ENCODE measurements at regions not wholly inside any gene's neighbourhood (a gene's known extent, or its start where the extent isn't known, plus 50 kb on each side); places are given as distances from the start of the nearest gene placed in this dataset.

DNA sequence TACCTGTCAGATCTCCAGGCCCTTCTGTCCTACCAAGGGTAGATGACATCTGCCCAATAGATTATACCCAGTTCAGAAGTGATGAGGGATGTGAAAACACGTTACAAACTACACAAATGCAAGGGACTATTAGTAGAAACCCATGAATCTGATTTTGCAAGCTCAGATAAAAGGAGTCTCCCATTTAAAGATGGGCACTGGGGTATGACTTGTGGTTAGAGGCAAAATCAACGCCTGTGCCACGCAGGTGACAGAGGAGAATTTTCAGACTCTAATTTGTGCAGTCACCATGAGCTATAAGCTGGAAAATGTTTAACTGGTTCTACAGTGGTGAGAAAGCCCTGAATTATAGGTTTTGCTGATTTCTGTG lies 184.4 kb upstream of the LPP start:
- TF ChIP-seq ZNF423 (tag by site-specific recombination; IDR thresholded peaks at IDR 0.05) (no peak), SCRT1 (tag by site-specific recombination; IDR thresholded peaks at IDR 0.05; ENCODE audit: borderline replicate concordance) (no peak), GLI2 (tag by site-specific recombination; IDR thresholded peaks at IDR 0.05; ENCODE audit: borderline replicate concordance, low read depth) (no peak), ZNF214 (tag by site-specific recombination; IDR thresholded peaks at IDR 0.05; ENCODE audit: borderline replicate concordance) (no peak), ZNF777 (tag by site-specific recombination; IDR thresholded peaks at IDR 0.05; ENCODE audit: borderline replicate concordance) (no peak), GLI4 (tag by site-specific recombination; IDR thresholded peaks at IDR 0.05) (no peak), YY1 (tag by site-specific recombination; IDR thresholded peaks at IDR 0.05) (no peak), ZBTB1 (tag by site-specific recombination; IDR thresholded peaks at IDR 0.05) (no peak)
- TF ChIP-seq, protein P1, sequence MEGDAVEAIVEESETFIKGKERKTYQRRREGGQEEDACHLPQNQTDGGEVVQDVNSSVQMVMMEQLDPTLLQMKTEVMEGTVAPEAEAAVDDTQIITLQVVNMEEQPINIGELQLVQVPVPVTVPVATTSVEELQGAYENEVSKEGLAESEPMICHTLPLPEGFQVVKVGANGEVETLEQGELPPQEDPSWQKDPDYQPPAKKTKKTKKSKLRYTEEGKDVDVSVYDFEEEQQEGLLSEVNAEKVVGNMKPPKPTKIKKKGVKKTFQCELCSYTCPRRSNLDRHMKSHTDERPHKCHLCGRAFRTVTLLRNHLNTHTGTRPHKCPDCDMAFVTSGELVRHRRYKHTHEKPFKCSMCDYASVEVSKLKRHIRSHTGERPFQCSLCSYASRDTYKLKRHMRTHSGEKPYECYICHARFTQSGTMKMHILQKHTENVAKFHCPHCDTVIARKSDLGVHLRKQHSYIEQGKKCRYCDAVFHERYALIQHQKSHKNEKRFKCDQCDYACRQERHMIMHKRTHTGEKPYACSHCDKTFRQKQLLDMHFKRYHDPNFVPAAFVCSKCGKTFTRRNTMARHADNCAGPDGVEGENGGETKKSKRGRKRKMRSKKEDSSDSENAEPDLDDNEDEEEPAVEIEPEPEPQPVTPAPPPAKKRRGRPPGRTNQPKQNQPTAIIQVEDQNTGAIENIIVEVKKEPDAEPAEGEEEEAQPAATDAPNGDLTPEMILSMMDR (tag by site-specific recombination; IDR thresholded peaks at IDR 0.05) = no peak
- TF ChIP-seq, protein P2, sequence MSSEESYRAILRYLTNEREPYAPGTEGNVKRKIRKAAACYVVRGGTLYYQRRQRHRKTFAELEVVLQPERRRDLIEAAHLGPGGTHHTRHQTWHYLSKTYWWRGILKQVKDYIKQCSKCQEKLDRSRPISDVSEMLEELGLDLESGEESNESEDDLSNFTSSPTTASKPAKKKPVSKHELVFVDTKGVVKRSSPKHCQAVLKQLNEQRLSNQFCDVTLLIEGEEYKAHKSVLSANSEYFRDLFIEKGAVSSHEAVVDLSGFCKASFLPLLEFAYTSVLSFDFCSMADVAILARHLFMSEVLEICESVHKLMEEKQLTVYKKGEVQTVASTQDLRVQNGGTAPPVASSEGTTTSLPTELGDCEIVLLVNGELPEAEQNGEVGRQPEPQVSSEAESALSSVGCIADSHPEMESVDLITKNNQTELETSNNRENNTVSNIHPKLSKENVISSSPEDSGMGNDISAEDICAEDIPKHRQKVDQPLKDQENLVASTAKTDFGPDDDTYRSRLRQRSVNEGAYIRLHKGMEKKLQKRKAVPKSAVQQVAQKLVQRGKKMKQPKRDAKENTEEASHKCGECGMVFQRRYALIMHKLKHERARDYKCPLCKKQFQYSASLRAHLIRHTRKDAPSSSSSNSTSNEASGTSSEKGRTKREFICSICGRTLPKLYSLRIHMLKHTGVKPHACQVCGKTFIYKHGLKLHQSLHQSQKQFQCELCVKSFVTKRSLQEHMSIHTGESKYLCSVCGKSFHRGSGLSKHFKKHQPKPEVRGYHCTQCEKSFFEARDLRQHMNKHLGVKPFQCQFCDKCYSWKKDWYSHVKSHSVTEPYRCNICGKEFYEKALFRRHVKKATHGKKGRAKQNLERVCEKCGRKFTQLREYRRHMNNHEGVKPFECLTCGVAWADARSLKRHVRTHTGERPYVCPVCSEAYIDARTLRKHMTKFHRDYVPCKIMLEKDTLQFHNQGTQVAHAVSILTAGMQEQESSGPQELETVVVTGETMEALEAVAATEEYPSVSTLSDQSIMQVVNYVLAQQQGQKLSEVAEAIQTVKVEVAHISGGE (tag by site-specific recombination; conservative IDR thresholded peaks at IDR 0.05; ENCODE audit: low read depth) = no peak
- TF ChIP-seq, protein P3, sequence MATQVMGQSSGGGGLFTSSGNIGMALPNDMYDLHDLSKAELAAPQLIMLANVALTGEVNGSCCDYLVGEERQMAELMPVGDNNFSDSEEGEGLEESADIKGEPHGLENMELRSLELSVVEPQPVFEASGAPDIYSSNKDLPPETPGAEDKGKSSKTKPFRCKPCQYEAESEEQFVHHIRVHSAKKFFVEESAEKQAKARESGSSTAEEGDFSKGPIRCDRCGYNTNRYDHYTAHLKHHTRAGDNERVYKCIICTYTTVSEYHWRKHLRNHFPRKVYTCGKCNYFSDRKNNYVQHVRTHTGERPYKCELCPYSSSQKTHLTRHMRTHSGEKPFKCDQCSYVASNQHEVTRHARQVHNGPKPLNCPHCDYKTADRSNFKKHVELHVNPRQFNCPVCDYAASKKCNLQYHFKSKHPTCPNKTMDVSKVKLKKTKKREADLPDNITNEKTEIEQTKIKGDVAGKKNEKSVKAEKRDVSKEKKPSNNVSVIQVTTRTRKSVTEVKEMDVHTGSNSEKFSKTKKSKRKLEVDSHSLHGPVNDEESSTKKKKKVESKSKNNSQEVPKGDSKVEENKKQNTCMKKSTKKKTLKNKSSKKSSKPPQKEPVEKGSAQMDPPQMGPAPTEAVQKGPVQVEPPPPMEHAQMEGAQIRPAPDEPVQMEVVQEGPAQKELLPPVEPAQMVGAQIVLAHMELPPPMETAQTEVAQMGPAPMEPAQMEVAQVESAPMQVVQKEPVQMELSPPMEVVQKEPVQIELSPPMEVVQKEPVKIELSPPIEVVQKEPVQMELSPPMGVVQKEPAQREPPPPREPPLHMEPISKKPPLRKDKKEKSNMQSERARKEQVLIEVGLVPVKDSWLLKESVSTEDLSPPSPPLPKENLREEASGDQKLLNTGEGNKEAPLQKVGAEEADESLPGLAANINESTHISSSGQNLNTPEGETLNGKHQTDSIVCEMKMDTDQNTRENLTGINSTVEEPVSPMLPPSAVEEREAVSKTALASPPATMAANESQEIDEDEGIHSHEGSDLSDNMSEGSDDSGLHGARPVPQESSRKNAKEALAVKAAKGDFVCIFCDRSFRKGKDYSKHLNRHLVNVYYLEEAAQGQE (tag by site-specific recombination; IDR thresholded peaks at IDR 0.05) = no peak
- TF ChIP-seq, protein P4, sequence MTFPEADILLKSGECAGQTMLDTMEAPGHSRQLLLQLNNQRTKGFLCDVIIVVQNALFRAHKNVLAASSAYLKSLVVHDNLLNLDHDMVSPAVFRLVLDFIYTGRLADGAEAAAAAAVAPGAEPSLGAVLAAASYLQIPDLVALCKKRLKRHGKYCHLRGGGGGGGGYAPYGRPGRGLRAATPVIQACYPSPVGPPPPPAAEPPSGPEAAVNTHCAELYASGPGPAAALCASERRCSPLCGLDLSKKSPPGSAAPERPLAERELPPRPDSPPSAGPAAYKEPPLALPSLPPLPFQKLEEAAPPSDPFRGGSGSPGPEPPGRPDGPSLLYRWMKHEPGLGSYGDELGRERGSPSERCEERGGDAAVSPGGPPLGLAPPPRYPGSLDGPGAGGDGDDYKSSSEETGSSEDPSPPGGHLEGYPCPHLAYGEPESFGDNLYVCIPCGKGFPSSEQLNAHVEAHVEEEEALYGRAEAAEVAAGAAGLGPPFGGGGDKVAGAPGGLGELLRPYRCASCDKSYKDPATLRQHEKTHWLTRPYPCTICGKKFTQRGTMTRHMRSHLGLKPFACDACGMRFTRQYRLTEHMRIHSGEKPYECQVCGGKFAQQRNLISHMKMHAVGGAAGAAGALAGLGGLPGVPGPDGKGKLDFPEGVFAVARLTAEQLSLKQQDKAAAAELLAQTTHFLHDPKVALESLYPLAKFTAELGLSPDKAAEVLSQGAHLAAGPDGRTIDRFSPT (tag by site-specific recombination; IDR thresholded peaks at IDR 0.05) = no peak
- TF ChIP-seq, protein P5, sequence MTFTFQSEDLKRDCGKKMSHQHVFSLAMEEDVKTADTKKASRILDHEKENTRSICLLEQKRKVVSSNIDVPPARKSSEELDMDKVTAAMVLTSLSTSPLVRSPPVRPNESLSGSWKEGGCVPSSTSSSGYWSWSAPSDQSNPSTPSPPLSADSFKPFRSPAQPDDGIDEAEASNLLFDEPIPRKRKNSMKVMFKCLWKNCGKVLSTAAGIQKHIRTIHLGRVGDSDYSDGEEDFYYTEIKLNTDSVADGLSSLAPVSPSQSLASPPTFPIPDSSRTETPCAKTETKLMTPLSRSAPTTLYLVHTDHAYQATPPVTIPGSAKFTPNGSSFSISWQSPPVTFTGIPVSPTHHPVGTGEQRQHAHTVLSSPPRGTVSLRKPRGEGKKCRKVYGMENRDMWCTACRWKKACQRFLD (tag by site-specific recombination; IDR thresholded peaks at IDR 0.05) = no peak

Measured in HEK293 (cell line).